Nephron progenitor cell (in vitro differentiated cells): ENCODE measurements at regions not wholly inside any gene's neighbourhood (a gene's known extent, or its start where the extent isn't known, plus 50 kb on each side); places are given as distances from the start of the nearest gene placed in this dataset.

ENCODE experiments used
- DNase-seq: peaks from one replicate; pipeline ENCODE4 v3.0.0; 2021
- H3K27ac Mint-ChIP-seq: 2 replicates; pipeline ENCODE4 v1.8.0; 2021; ENCODE audit warnings: mild to moderate bottlenecking, moderate library complexity, mixed read lengths
- H3K27me3 Mint-ChIP-seq: 2 replicates; pipeline ENCODE4 v1.8.0; 2021; ENCODE audit warnings: mild to moderate bottlenecking, low read depth, mixed read lengths; ENCODE audit not compliant: poor library complexity
- H3K36me3 Mint-ChIP-seq: 2 replicates; pipeline ENCODE4 v1.8.0; 2021; ENCODE audit warnings: low read depth, mixed read lengths
- H3K4me1 Mint-ChIP-seq: 2 replicates; pipeline ENCODE4 v1.8.0; 2021; ENCODE audit warnings: mixed read lengths
- H3K4me3 Mint-ChIP-seq: 2 replicates; pipeline ENCODE4 v1.8.0; 2021; ENCODE audit warnings: mild to moderate bottlenecking, moderate library complexity, mixed read lengths
- H3K9me3 Mint-ChIP-seq: 2 replicates; pipeline ENCODE4 v1.8.0; 2021; ENCODE audit warnings: mild to moderate bottlenecking, moderate library complexity, mixed read lengths
- TF ChIP-seq, protein P1 (sequence below): fragments of 200-600 bp; sonication (generic); IDR thresholded peaks from 2 replicates; pipeline ENCODE4 v1.5.0; 2021; ENCODE audit warnings: antibody characterized with exemption

DNA sequence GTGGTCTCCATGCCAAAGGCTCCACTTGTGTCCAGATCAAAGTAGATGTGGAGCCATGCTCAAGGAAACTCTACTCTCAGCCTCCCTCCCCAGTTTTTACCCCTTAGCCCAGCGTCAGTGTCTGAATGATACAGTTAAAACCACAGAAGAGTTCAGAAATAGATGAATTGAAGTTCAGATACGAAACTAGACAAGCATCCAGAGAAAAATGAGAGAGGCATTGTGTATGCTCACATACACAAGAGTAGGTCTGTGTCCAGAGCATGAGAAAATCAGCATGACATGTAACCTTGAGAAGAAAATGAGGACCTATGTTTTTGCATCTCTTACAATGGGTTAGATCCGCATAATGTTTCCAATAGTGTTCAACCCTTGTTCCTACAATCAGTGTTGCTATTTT is 612.8 kb upstream of the PKDCC start:
- Mint-ChIP-seq H3K27me3 (no peaks in the 10 kb centered on the region), H3K4me1 (no peaks in the 10 kb centered on the region), H3K27ac (no peak overlapping the region), H3K4me3 (no peak overlapping the region), H3K9me3 (peaks cover 11% of the 10 kb centered on the region), H3K36me3 (no peaks in the 10 kb centered on the region)
- DNase-seq = no peak
- TF ChIP-seq, protein P1, sequence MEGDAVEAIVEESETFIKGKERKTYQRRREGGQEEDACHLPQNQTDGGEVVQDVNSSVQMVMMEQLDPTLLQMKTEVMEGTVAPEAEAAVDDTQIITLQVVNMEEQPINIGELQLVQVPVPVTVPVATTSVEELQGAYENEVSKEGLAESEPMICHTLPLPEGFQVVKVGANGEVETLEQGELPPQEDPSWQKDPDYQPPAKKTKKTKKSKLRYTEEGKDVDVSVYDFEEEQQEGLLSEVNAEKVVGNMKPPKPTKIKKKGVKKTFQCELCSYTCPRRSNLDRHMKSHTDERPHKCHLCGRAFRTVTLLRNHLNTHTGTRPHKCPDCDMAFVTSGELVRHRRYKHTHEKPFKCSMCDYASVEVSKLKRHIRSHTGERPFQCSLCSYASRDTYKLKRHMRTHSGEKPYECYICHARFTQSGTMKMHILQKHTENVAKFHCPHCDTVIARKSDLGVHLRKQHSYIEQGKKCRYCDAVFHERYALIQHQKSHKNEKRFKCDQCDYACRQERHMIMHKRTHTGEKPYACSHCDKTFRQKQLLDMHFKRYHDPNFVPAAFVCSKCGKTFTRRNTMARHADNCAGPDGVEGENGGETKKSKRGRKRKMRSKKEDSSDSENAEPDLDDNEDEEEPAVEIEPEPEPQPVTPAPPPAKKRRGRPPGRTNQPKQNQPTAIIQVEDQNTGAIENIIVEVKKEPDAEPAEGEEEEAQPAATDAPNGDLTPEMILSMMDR = no peak

DNA sequence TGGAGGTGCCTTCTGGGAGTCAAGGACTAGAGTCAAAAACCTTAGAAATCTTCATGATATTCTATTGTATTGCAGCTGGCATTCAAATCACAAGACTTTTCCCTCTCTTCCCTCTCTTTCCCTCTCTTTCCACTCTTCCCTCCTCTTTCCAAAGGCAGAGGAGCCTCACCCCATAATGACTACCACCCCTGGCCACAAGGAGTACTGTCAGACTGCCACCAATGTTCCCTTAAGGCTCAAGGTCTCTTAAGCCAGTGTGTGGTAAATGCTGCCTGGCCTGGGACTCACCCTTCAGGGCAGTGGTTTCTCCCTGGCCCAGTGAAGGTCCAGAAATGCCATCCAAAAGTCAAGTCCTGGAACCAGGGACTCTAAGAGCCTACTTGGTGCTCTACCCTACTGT is 605.9 kb upstream of the PKDCC start:
- Mint-ChIP-seq H3K27ac (no peak overlapping the region), H3K9me3 (peaks cover 11% of the 10 kb centered on the region), H3K4me1 (no peaks in the 10 kb centered on the region), H3K4me3 (no peak overlapping the region), H3K36me3 (no peaks in the 10 kb centered on the region), H3K27me3 (no peaks in the 10 kb centered on the region)
- TF ChIP-seq, protein P1 = no peak
- DNase-seq = no peak

DNA sequence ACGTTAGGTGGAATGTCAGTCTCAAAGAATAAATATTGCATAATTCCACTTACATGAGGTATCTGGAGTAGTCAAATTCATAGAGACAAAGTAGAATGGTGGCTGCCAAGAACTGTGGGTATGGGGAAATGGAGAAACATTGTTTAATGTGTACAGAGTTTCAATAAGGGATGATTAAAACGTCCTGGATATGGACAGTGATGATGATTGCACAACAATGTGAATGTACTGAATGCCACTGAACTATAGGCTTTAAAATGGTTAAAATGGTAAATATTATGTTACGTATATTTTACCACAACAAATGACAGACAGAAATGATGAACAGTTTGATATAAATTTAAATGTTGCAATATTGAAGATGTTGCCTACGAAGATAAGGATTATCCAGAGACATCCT is 602.0 kb upstream of the PKDCC start:
- H3K36me3 Mint-ChIP-seq = no peaks in the 10 kb centered on the region
- no peaks in the 10 kb centered on the region for H3K9me3 Mint-ChIP-seq
- no peak for DNase-seq
- H3K27me3 Mint-ChIP-seq = no peaks in the 10 kb centered on the region
- TF ChIP-seq, protein P1 = no peak
- H3K4me1 Mint-ChIP-seq = no peaks in the 10 kb centered on the region
- no peak overlapping the region for H3K4me3 Mint-ChIP-seq
- no peak overlapping the region for H3K27ac Mint-ChIP-seq

DNA sequence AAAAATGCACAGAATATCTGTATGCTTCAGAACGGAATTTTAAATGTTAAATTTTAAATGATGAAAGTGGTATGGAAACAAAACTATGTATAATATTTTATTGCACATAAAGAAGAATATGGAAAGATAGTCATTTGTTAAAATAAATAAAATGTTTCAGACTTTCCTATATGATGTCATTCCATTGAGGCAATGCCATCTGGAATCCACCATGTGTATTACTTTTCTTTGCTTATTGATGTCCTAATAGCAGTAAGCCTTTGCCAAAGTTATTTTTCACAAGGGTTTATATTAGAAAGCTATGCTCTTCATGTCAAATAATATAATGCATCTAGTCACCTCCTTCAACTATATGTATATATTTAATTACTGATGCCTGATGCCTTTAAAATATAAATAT is 601.6 kb upstream of the PKDCC start:
- H3K27ac Mint-ChIP-seq = no peak overlapping the region
- no peak for DNase-seq
- no peaks in the 10 kb centered on the region for H3K9me3 Mint-ChIP-seq
- H3K27me3 Mint-ChIP-seq = no peaks in the 10 kb centered on the region
- H3K36me3 Mint-ChIP-seq = no peaks in the 10 kb centered on the region
- TF ChIP-seq, protein P1 = no peak
- no peak overlapping the region for H3K4me3 Mint-ChIP-seq
- H3K4me1 Mint-ChIP-seq = no peaks in the 10 kb centered on the region

DNA sequence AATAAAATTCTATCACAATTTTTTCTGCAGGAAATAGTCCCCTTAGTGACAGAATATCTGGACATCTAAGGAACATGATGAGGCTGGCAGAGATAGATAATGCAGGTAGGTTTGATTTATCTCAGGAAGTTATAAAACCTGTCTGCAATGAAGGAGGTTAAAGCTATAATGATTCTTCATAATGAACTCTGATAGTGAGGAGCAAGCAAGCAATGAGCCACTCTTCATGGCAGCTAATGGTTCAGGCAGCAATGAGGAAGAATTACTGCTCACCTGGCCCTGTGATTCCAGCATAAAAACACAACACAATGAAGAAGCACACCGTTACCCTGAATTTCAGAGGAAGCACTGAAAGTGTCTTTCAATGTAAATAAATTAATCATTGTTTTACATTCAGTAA is 599.6 kb upstream of the PKDCC start:
- no peak for DNase-seq
- Mint-ChIP-seq H3K4me1 (no peaks in the 10 kb centered on the region), H3K9me3 (no peaks in the 10 kb centered on the region), H3K4me3 (no peak overlapping the region), H3K27ac (no peak overlapping the region), H3K27me3 (no peaks in the 10 kb centered on the region), H3K36me3 (no peaks in the 10 kb centered on the region)
- TF ChIP-seq, protein P1 = no peak

DNA sequence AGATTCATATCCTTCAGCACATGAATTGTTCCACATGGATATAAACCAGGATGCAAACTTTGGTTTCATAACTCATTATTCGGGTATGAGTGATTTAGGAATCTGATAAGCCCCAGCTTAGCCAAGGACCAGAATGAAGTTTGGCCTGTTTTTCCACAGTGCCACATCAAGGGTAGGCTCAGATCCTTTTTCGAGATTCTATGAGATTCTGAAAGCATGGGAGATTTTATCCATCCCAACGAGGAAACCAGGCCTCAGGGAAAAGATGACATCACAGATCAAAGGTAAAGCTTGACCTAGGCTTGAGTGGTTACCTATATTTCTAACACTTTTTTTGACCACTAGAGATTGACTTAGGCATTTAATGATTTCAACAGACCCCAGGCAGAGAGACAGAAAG is 590.8 kb upstream of the PKDCC start:
- Mint-ChIP-seq H3K4me1 (no peaks in the 10 kb centered on the region), H3K27me3 (no peaks in the 10 kb centered on the region), H3K9me3 (no peaks in the 10 kb centered on the region), H3K4me3 (no peak overlapping the region), H3K36me3 (no peaks in the 10 kb centered on the region), H3K27ac (no peak overlapping the region)
- no peak for DNase-seq
- TF ChIP-seq, protein P1 = no peak
